ENCODE measurements at regions not wholly inside any gene's neighbourhood (a gene's known extent, or its start where the extent isn't known, plus 50 kb on each side); places are given as distances from the start of the nearest gene placed in this dataset.

- TF ChIP-seq, protein P1, sequence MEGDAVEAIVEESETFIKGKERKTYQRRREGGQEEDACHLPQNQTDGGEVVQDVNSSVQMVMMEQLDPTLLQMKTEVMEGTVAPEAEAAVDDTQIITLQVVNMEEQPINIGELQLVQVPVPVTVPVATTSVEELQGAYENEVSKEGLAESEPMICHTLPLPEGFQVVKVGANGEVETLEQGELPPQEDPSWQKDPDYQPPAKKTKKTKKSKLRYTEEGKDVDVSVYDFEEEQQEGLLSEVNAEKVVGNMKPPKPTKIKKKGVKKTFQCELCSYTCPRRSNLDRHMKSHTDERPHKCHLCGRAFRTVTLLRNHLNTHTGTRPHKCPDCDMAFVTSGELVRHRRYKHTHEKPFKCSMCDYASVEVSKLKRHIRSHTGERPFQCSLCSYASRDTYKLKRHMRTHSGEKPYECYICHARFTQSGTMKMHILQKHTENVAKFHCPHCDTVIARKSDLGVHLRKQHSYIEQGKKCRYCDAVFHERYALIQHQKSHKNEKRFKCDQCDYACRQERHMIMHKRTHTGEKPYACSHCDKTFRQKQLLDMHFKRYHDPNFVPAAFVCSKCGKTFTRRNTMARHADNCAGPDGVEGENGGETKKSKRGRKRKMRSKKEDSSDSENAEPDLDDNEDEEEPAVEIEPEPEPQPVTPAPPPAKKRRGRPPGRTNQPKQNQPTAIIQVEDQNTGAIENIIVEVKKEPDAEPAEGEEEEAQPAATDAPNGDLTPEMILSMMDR (IDR thresholded peaks at IDR 0.05; ENCODE audit: low read depth, low read length): no peak
- no peak overlapping the region for H3K4me3 ChIP-seq (ENCODE audit: low read depth, low read length)
Measured at GRCh38 chr3:7953449-7954014, 548.1 kb upstream of the LMCD1 start.

GRCh38 chr3:7957024-7957423 lies 544.6 kb upstream of the LMCD1 start:
- no peak overlapping the region for H3K4me3 ChIP-seq (ENCODE audit: low read depth, low read length)
- TF ChIP-seq, protein P1 (IDR thresholded peaks at IDR 0.05; ENCODE audit: low read depth, low read length): no peak

DNA sequence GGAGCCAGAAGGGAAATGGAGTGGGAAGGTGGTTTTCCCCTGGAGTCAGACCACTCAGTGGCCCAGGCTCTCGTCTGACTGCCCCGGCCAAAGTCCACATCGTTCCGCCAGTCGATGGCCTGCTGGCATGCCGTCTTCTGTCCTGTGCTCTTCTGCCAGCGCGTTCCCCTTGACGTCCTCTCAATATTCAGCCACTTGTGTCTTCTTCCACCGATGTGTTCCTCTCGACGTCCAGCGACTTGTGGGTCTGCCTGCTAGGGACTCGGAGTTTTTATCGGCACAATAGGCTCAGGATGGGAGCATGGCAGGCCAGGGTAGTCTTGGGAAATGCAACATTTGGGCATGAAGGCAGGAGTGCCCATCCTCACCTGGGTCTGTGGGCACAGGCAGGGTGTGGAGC lies 542.5 kb upstream of the LMCD1 start:
- no peak overlapping the region for H3K4me3 ChIP-seq (ENCODE audit: low read depth, low read length)
- TF ChIP-seq, protein P1 (IDR thresholded peaks at IDR 0.05; ENCODE audit: low read depth, low read length): no peak

DNA sequence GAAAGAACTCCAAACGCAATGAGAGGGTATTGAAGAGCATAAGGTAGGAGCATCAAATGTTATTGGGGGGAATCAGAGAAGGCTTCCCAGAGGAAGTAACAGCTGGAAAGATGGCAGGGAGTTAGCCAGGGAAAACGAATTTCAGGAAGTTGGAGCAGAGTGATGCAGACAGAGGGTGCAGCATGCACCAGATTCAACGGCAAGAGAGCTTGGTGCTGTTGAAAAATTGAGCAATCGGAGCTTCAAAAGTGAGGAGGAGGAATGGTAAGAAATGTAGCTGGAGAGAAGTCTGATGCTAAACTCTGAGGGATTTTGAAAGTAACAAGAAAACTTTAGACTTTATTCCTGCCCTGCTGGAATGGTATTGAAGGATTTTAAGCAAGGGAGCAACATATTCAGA lies 541.0 kb upstream of the LMCD1 start:
- TF ChIP-seq, protein P1 (IDR thresholded peaks at IDR 0.05; ENCODE audit: low read depth, low read length): no peak
- no peak overlapping the region for H3K4me3 ChIP-seq (ENCODE audit: low read depth, low read length)

DNA sequence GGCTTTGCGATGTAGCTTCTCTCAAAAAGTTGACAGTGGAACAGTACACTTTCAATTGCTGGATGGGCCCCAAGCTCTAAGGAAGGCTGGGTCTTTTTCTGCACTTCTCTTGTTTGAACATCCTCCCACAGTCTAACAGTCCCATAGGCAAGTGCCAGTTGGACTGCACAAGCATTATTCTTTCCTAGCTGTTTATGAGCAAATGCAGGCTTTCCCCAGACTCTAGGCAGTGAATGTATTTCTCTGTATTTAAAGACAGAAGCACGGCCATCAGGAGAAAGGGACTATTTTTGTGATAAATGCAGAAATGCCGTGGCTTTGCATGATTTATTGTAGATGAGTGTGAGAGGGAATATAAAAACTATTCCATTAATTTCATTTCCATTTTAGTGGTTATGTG lies 539.3 kb upstream of the LMCD1 start:
- TF ChIP-seq, protein P1 (IDR thresholded peaks at IDR 0.05; ENCODE audit: low read depth, low read length): no peak

GRCh38 chr3:7964899-7965298 lies 536.7 kb upstream of the LMCD1 start:
- TF ChIP-seq, protein P1 (IDR thresholded peaks at IDR 0.05; ENCODE audit: low read depth, low read length): no peak

More for the DNA sequence above, 539.3 kb upstream of the LMCD1 start:
- H3K4me3 ChIP-seq (ENCODE audit: low read depth, low read length): no peak overlapping the region

DNA sequence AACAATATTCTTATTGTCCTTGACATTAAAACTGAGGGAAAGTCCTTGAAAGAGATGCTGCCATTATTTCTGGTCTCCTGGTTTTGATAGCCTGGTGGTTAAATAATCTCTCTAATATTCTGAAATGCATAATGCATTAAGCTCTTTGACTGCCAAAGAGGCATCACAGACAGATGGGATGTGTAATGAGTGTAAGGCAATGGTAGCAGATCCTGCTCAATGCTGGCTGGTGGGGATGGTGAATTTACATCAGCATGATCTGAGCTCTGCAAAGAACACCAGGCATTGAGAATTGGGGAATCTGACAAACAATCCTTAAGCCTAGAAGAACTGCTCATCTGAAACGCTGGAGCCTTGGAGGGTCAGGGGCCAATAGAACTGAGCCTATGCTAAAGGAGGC lies 528.6 kb upstream of the LMCD1 start:
- H3K4me3 ChIP-seq (ENCODE audit: low read depth, low read length): no peak overlapping the region
- TF ChIP-seq, protein P1 (IDR thresholded peaks at IDR 0.05; ENCODE audit: low read depth, low read length): no peak

More at GRCh38 chr3:7964899-7965298, 536.7 kb upstream of the LMCD1 start:
- H3K4me3 ChIP-seq (ENCODE audit: low read depth, low read length): no peak overlapping the region
